Astrocyte of the spinal cord (primary cell): ENCODE measurements at regions not wholly inside any gene's neighbourhood (a gene's known extent, or its start where the extent isn't known, plus 50 kb on each side); places are given as distances from the start of the nearest gene placed in this dataset.
"Not testable (repeated sequence)": the region's sequence is repeated elsewhere in the genome, so short reads cannot be mapped to it uniquely, and the experiment has no call there.

ENCODE experiments used
- DNase-seq: peaks from one replicate; pipeline ENCODE4 v3.0.0; 2011; ENCODE audit warnings: low read depth, low spot score
- H3K4me3 ChIP-seq: 2 replicates; pipeline ENCODE4 v1.5.1; 2011; ENCODE audit warnings: low read depth, mild to moderate bottlenecking, low read length, moderate library complexity
- CTCF ChIP-seq: IDR thresholded peaks from 2 replicates; pipeline ENCODE4 v1.5.1; 2012; ENCODE audit warnings: low read depth, mild to moderate bottlenecking, low read length, inconsistent platforms
- in situ Hi-C: cut with HindIII; loops from 2 replicates; pipeline ENCODE4 v1.10.0; 2017; ENCODE audit warnings: low sequenced_read_pairs

GRCh38 chr1:219863816-219864215 is 64.5 kb downstream of the SLC30A10 start:
- in situ Hi-C loops, DNase-seq, H3K4me3 ChIP-seq: not testable (repeated sequence)

- in situ Hi-C loops = no loop called here
Observed at GRCh38 chr1:219862366-219862765, 66.0 kb downstream of the SLC30A10 start.

GRCh38 chr1:219858980-219859379 is 69.4 kb downstream of the SLC30A10 start:
- in situ Hi-C loops = no loop called here
- H3K4me3 ChIP-seq = no peak overlapping the region
- no peak for DNase-seq
- TF ChIP-seq CTCF = no peak

More at GRCh38 chr1:219862366-219862765, 66.0 kb downstream of the SLC30A10 start:
- no peak for TF ChIP-seq CTCF
- DNase-seq = no peak
- no peak overlapping the region for H3K4me3 ChIP-seq

GRCh38 chr1:219847215-219847855 is 81.0 kb downstream of the SLC30A10 start:
- DNase-seq = no peak
- in situ Hi-C loops = no loop called here
- H3K4me3 ChIP-seq = no peak overlapping the region
- TF ChIP-seq CTCF = no peak

GRCh38 chr1:219839595-219839994 is 88.8 kb downstream of the SLC30A10 start:
- in situ Hi-C loops, H3K4me3 ChIP-seq, DNase-seq: not testable (repeated sequence)

GRCh38 chr1:219837994-219838294 is 90.4 kb downstream of the SLC30A10 start:
- in situ Hi-C loops = no loop called here
- no peak overlapping the region for H3K4me3 ChIP-seq
- TF ChIP-seq CTCF = no peak

GRCh38 chr1:219837274-219837993 is 90.9 kb downstream of the SLC30A10 start:
- peak; percentile 64 for TF ChIP-seq CTCF
- DNase-seq = peak; percentile 70
- no peak overlapping the region for H3K4me3 ChIP-seq
- in situ Hi-C loops = no loop called here

More at GRCh38 chr1:219837994-219838294, 90.4 kb downstream of the SLC30A10 start:
- DNase-seq = no peak
